GM10248 (cell line): ENCODE measurements at regions not wholly inside any gene's neighbourhood (a gene's known extent, or its start where the extent isn't known, plus 50 kb on each side); places are given as distances from the start of the nearest gene placed in this dataset.

ENCODE experiments used
- CTCF ChIA-PET: fragments of 300-600 bp; sonication (Branson Sonifier 250); formaldehyde crosslinking; extraction: SDS; loops from one replicate; lab custom pipeline; 2021; ENCODE audit warnings: antibody characterized with exemption; lab: Yijun Ruan, JAX
- POLR2A ChIA-PET: fragments of 350-650 bp; sonication (Branson Sonifier 250); formaldehyde crosslinking; extraction: SDS; loops from one replicate; lab custom pipeline; 2020; ENCODE audit warnings: antibody characterized with exemption; lab: Yijun Ruan, JAX
- DNase-seq: peaks from one replicate; pipeline ENCODE4 v3.0.0; 2012; ENCODE audit errors: extremely low spot score
- CTCF ChIP-seq: IDR thresholded peaks from 2 replicates; pipeline ENCODE4 v1.5.1; 2012; ENCODE audit warnings: mild to moderate bottlenecking, low read depth; ENCODE audit errors: extremely low read depth, missing control alignments, control extremely low read depth

GRCh38 chrX:137999552-137999951 is 433.6 kb downstream of the ZIC3 start:
- TF ChIP-seq CTCF = no peak
- DNase-seq = no peak
- ChIA-PET POLR2A (no interaction called here), CTCF (no interaction called here)

GRCh38 chrX:138001226-138001625 is 435.3 kb downstream of the ZIC3 start:
- no peak for DNase-seq
- no peak for TF ChIP-seq CTCF
- POLR2A ChIA-PET = no interaction called here
- CTCF ChIA-PET = interaction anchor here (1.2 kb wide), 1 partner anchor 10 kb away, joined by 3 read pairs; no protein-coding TSS in a partner anchor

GRCh38 chrX:138006180-138006579 is 440.3 kb downstream of the ZIC3 start:
- POLR2A ChIA-PET = no interaction called here
- CTCF ChIA-PET = no interaction called here
- no peak for DNase-seq
- no peak for TF ChIP-seq CTCF

- ChIA-PET CTCF (no interaction called here), POLR2A (no interaction called here)
- no peak for DNase-seq
- no peak for TF ChIP-seq CTCF
These were observed 442.4 kb downstream of the ZIC3 start for GRCh38 chrX:138008281-138008680.

GRCh38 chrX:138011468-138011867 is 445.5 kb downstream of the ZIC3 start:
- CTCF ChIA-PET = no interaction called here
- POLR2A ChIA-PET = no interaction called here

GRCh38 chrX:138014577-138014976 is 448.6 kb downstream of the ZIC3 start:
- DNase-seq = no peak
- ChIA-PET CTCF (interaction anchor here (1.2 kb wide), 1 partner anchor 12 kb away, joined by 3 read pairs; no protein-coding TSS in a partner anchor), POLR2A (no interaction called here)
- no peak for TF ChIP-seq CTCF

More at GRCh38 chrX:138011468-138011867, 445.5 kb downstream of the ZIC3 start:
- no peak for DNase-seq
- no peak for TF ChIP-seq CTCF
